Keratinocyte (primary cell): ENCODE measurements at regions not wholly inside any gene's neighbourhood (a gene's known extent, or its start where the extent isn't known, plus 50 kb on each side); places are given as distances from the start of the nearest gene placed in this dataset.

Experiments used
- DNase-seq: peaks from one replicate; pipeline ENCODE4 v3.0.0-alpha.2; 2011; ENCODE audit warnings: low read depth, missing footprints, low spot score
- FAIRE-seq: peaks from 2 replicates; lab custom pipeline; 2011; peaks lifted over from hg19 to GRCh38; lab: Jason Lieb, UNC
- H2AFZ ChIP-seq: 2 replicates; pipeline ENCODE4 v1.6.0; 2012; ENCODE audit warnings: low read length, control low read depth, inconsistent platforms; ENCODE audit not compliant: control insufficient read depth
- H3K27ac ChIP-seq: 2 replicates; pipeline ENCODE4 v1.5.1; 2011; ENCODE audit warnings: low read length; ENCODE audit not compliant: control insufficient read depth, insufficient read depth
- H3K27me3 ChIP-seq: 3 replicates; pipeline ENCODE4 v1.6.0; 2011; ENCODE audit warnings: low read length; ENCODE audit not compliant: control insufficient read depth, insufficient read depth; ENCODE audit errors: extremely low read depth
- H3K36me3 ChIP-seq, 2 experiments: 2 replicates in 1 of 2; 3 replicates in 1 of 2; pipeline ENCODE4 v1.5.1; 2011; ENCODE audit warnings: low read length in 2 of 2, mild to moderate bottlenecking in 1 of 2; ENCODE audit not compliant: control insufficient read depth in 2 of 2, insufficient read depth in 2 of 2; ENCODE audit errors: extremely low read depth in 1 of 2
- H3K4me1 ChIP-seq: 3 replicates; pipeline ENCODE4 v1.5.1; 2011; ENCODE audit warnings: low read length; ENCODE audit not compliant: control insufficient read depth, insufficient read depth; ENCODE audit errors: extremely low read depth
- H3K4me2 ChIP-seq: 3 replicates; pipeline ENCODE4 v1.6.0; 2011; ENCODE audit warnings: low read depth, low read length; ENCODE audit not compliant: control insufficient read depth, insufficient read depth; ENCODE audit errors: extremely low read depth
- H3K4me3 ChIP-seq, 3 experiments: fragments of 200-600 bp in 1 of 3; sonication (generic) in 1 of 3; 2 replicates in 2 of 3; 3 replicates in 1 of 3; pipeline ENCODE4 v1.5.1; 2011 to 2016; ENCODE audit warnings: low read length in 3 of 3, mild to moderate bottlenecking in 3 of 3, control low read depth in 2 of 3, inconsistent platforms in 1 of 3, low read depth in 1 of 3, mixed read lengths in 1 of 3, mixed run types in 1 of 3, moderate library complexity in 1 of 3; ENCODE audit not compliant: control insufficient read depth in 2 of 3, insufficient read depth in 2 of 3; ENCODE audit errors: extremely low read depth in 1 of 3
- H3K79me2 ChIP-seq: 2 replicates; pipeline ENCODE4 v1.6.0; 2012; ENCODE audit warnings: low read length; ENCODE audit not compliant: control insufficient read depth, insufficient read depth
- H3K9ac ChIP-seq: 3 replicates; pipeline ENCODE4 v1.6.0; 2011; ENCODE audit warnings: low read length; ENCODE audit not compliant: control insufficient read depth, insufficient read depth; ENCODE audit errors: extremely low read depth
- H3K9me1 ChIP-seq: 3 replicates; pipeline ENCODE4 v1.6.0; 2011; ENCODE audit warnings: low read length; ENCODE audit not compliant: control insufficient read depth, insufficient read depth; ENCODE audit errors: extremely low read depth
- H3K9me3 ChIP-seq: 2 replicates; pipeline ENCODE4 v1.5.1; 2012; ENCODE audit warnings: low read depth, low read length; ENCODE audit not compliant: control insufficient read depth
- H4K20me1 ChIP-seq: 3 replicates; pipeline ENCODE4 v1.6.0; 2011; ENCODE audit warnings: low read length; ENCODE audit not compliant: control insufficient read depth, insufficient read depth; ENCODE audit errors: extremely low read depth
- CTCF ChIP-seq, 3 experiments: IDR thresholded peaks in 1 of 3; conservative IDR thresholded peaks in 1 of 3; optimal IDR thresholded peaks in 1 of 3; 2 replicates in 2 of 3; 3 replicates in 1 of 3; pipeline versions ENCODE3 to v1.5.1; 2011; ENCODE audit warnings: low read length in 3 of 3, mild to moderate bottlenecking in 3 of 3, moderate library complexity in 2 of 3, control low read depth in 1 of 3, inconsistent platforms in 1 of 3; ENCODE audit not compliant: insufficient read depth in 2 of 3; ENCODE audit errors: extremely low read depth in 1 of 3
- EZH2 ChIP-seq: IDR thresholded peaks from one replicate; pipeline ENCODE4 v1.6.1; 2012; ENCODE audit warnings: inconsistent platforms, mild to moderate bottlenecking, low read length, moderate library complexity
- dilution Hi-C: fragments of 300-500 bp; cut with MboI; formaldehyde crosslinking; loops from one replicate; pipeline ENCODE4 v1.7.0; 2020; ENCODE audit warnings: low sequenced_read_pairs; ENCODE audit not compliant: extremely low pct_ligation_motif_present

GRCh38 chr18:51520676-51521180 is 323.2 kb upstream of the MEX3C start:
- no peaks in the 10 kb centered on the region for H3K36me3 ChIP-seq
- peak overlapping the region; percentile 24 for H3K4me2 ChIP-seq
- peaks cover 46% of the 10 kb centered on the region for H3K4me1 ChIP-seq
- FAIRE-seq, result peak; percentile 52
- H3K27ac ChIP-seq, result peak overlapping the region; percentile 32
- H3K27me3 ChIP-seq, result no peaks in the 10 kb centered on the region
- dilution Hi-C loops, result no loop called here
- no peaks in the 10 kb centered on the region for H3K9me3 ChIP-seq
- TF ChIP-seq CTCF (optimal IDR thresholded peaks at IDR 0.05 in 1 of 3, IDR thresholded peaks at IDR 0.05 in 1 of 3, conservative IDR thresholded peaks at IDR 0.05 in 1 of 3; ENCODE audit: extremely low read depth in 1 of 3, insufficient read depth in 2 of 3, low read length in 3 of 3) (no peak), EZH2 (no peak)
- H4K20me1 ChIP-seq, result no peaks in the 10 kb centered on the region
- H3K4me3 ChIP-seq, result no peak overlapping the region
- H3K9me1 ChIP-seq, result no peaks in the 10 kb centered on the region
- H3K79me2 ChIP-seq, result no peaks in the 10 kb centered on the region
- no peak overlapping the region for H3K9ac ChIP-seq
- no peak overlapping the region for H2AFZ ChIP-seq
- no peak for DNase-seq

DNA sequence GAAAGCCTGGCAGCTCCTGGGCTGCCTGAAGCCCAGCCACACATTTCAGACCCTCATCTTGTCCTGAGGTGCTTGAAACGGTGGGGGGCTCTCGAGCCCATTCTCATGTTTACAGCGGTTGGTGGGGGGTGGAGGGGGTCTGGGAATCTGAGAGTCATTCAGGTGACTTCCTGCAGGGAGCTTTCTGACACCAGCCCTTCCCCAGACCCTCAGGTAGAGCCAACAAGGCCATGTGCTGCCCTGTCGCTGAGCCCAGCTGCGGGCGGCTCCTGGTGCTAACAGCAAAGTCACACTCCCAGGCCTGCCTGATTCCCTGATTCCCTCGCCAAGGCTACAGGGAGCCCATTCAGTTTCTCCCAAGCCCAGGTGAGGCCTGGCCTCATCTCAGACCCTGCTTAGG is 324.9 kb upstream of the MEX3C start:
- dilution Hi-C loops, result no loop called here
- DNase-seq, result no peak
- H3K9me3 ChIP-seq, result no peaks in the 10 kb centered on the region
- H2AFZ ChIP-seq, result peak overlapping the region; percentile 45
- H3K4me1 ChIP-seq, result peaks cover 50% of the 10 kb centered on the region
- H3K9ac ChIP-seq, result peak overlapping the region; percentile 56
- peak overlapping the region; percentile 39 for H3K4me2 ChIP-seq
- no peaks in the 10 kb centered on the region for H3K79me2 ChIP-seq
- no peaks in the 10 kb centered on the region for H4K20me1 ChIP-seq
- no peaks in the 10 kb centered on the region for H3K36me3 ChIP-seq
- H3K9me1 ChIP-seq, result no peaks in the 10 kb centered on the region
- no peaks in the 10 kb centered on the region for H3K27me3 ChIP-seq
- TF ChIP-seq EZH2, result no peak
- no peak for TF ChIP-seq CTCF (optimal IDR thresholded peaks at IDR 0.05 in 1 of 3, IDR thresholded peaks at IDR 0.05 in 1 of 3, conservative IDR thresholded peaks at IDR 0.05 in 1 of 3; ENCODE audit: extremely low read depth in 1 of 3, insufficient read depth in 2 of 3, low read length in 3 of 3)
- H3K4me3 ChIP-seq, result no peak overlapping the region
- FAIRE-seq, result no peak
- peak overlapping the region; percentile 90 for H3K27ac ChIP-seq
